ENCODE measurements at regions not wholly inside any gene's neighbourhood (a gene's known extent, or its start where the extent isn't known, plus 50 kb on each side); places are given as distances from the start of the nearest gene placed in this dataset.

GRCh38 chr3:1506090-1506489 lies 413.3 kb downstream of the CNTN6 start:
- Histone ChIP-seq H3K27me3 (ENCODE audit: control insufficient read depth, low read length) (no peaks in the 10 kb centered on the region), H3K9me3 (ENCODE audit: control insufficient read depth, insufficient read depth, low read length) (no peaks in the 10 kb centered on the region), H3F3A (ENCODE audit: control insufficient read depth, insufficient read depth) (no peaks in the 10 kb centered on the region), H3K36me3 (ENCODE audit: control insufficient read depth, low read length) (no peaks in the 10 kb centered on the region), H3K79me2 (ENCODE audit: control insufficient read depth, low read length) (no peaks in the 10 kb centered on the region), H4K20me1 (ENCODE audit: control insufficient read depth, insufficient read depth, low read depth, low read length) (no peaks in the 10 kb centered on the region), H3K4me1 (ENCODE audit: control insufficient read depth, low read length) (no peaks in the 10 kb centered on the region), H3K27ac (ENCODE audit: low read depth, low read length) (no peak overlapping the region), H3K4me2 (ENCODE audit: low read length) (no peak overlapping the region), H3K4me3 (ENCODE audit: low read length) (no peak overlapping the region), H3K9me2 (replicated peaks; ENCODE audit: control insufficient read depth, low read length) (no peaks in the 10 kb centered on the region)
- TF ChIP-seq EZH2phosphoT487 (IDR thresholded peaks at IDR 0.05; ENCODE audit: borderline replicate concordance, low read length) (no peak), CTCF (IDR thresholded peaks at IDR 0.05; ENCODE audit: low read depth, low read length, poor library complexity, severe bottlenecking) (no peak)

GRCh38 chr3:1513662-1514061 lies 420.8 kb downstream of the CNTN6 start:
- H4K20me1 ChIP-seq (ENCODE audit: control insufficient read depth, insufficient read depth, low read depth, low read length) = no peaks in the 10 kb centered on the region
- H3K4me2 ChIP-seq (ENCODE audit: low read length) = no peak overlapping the region
- no peaks in the 10 kb centered on the region for H3F3A ChIP-seq (ENCODE audit: control insufficient read depth, insufficient read depth)
- no peaks in the 10 kb centered on the region for H3K9me3 ChIP-seq (ENCODE audit: control insufficient read depth, insufficient read depth, low read length)
- H3K27ac ChIP-seq (ENCODE audit: low read depth, low read length) = no peak overlapping the region
- no peaks in the 10 kb centered on the region for H3K79me2 ChIP-seq (ENCODE audit: control insufficient read depth, low read length)
- no peaks in the 10 kb centered on the region for H3K4me1 ChIP-seq (ENCODE audit: control insufficient read depth, low read length)
- H3K9me2 ChIP-seq (replicated peaks; ENCODE audit: control insufficient read depth, low read length) = no peaks in the 10 kb centered on the region
- TF ChIP-seq EZH2phosphoT487 (IDR thresholded peaks at IDR 0.05; ENCODE audit: borderline replicate concordance, low read length) (no peak), CTCF (IDR thresholded peaks at IDR 0.05; ENCODE audit: low read depth, low read length, poor library complexity, severe bottlenecking) (no peak)
- H3K36me3 ChIP-seq (ENCODE audit: control insufficient read depth, low read length) = no peaks in the 10 kb centered on the region
- H3K4me3 ChIP-seq (ENCODE audit: low read length) = no peak overlapping the region
- H3K27me3 ChIP-seq (ENCODE audit: control insufficient read depth, low read length) = no peaks in the 10 kb centered on the region

- no peaks in the 10 kb centered on the region for H3K36me3 ChIP-seq (ENCODE audit: control insufficient read depth, low read length)
- no peaks in the 10 kb centered on the region for H3F3A ChIP-seq (ENCODE audit: control insufficient read depth, insufficient read depth)
- no peaks in the 10 kb centered on the region for H3K4me1 ChIP-seq (ENCODE audit: control insufficient read depth, low read length)
- H3K27me3 ChIP-seq (ENCODE audit: control insufficient read depth, low read length) = no peaks in the 10 kb centered on the region
- H3K4me3 ChIP-seq (ENCODE audit: low read length) = no peak overlapping the region
- H3K4me2 ChIP-seq (ENCODE audit: low read length) = no peak overlapping the region
- H3K9me2 ChIP-seq (replicated peaks; ENCODE audit: control insufficient read depth, low read length) = no peaks in the 10 kb centered on the region
- no peak for TF ChIP-seq CTCF (IDR thresholded peaks at IDR 0.05; ENCODE audit: low read depth, low read length, poor library complexity, severe bottlenecking)
- no peak for TF ChIP-seq EZH2phosphoT487 (IDR thresholded peaks at IDR 0.05; ENCODE audit: borderline replicate concordance, low read length)
- no peaks in the 10 kb centered on the region for H3K9me3 ChIP-seq (ENCODE audit: control insufficient read depth, insufficient read depth, low read length)
- no peaks in the 10 kb centered on the region for H3K79me2 ChIP-seq (ENCODE audit: control insufficient read depth, low read length)
- H3K27ac ChIP-seq (ENCODE audit: low read depth, low read length) = no peak overlapping the region
- H4K20me1 ChIP-seq (ENCODE audit: control insufficient read depth, insufficient read depth, low read depth, low read length) = no peaks in the 10 kb centered on the region
Observed at GRCh38 chr3:1515882-1516281, 423.1 kb downstream of the CNTN6 start.

- H3K27me3 ChIP-seq (ENCODE audit: control insufficient read depth, low read length) = no peaks in the 10 kb centered on the region
- no peaks in the 10 kb centered on the region for H3K4me1 ChIP-seq (ENCODE audit: control insufficient read depth, low read length)
- no peak for TF ChIP-seq CTCF (IDR thresholded peaks at IDR 0.05; ENCODE audit: low read depth, low read length, poor library complexity, severe bottlenecking)
- no peak for TF ChIP-seq EZH2phosphoT487 (IDR thresholded peaks at IDR 0.05; ENCODE audit: borderline replicate concordance, low read length)
- H3K27ac ChIP-seq (ENCODE audit: low read depth, low read length) = no peak overlapping the region
- no peaks in the 10 kb centered on the region for H3F3A ChIP-seq (ENCODE audit: control insufficient read depth, insufficient read depth)
- no peaks in the 10 kb centered on the region; the same call in 1 of the 2 replicates for H3K9me2 ChIP-seq (replicated peaks; ENCODE audit: control insufficient read depth, low read length)
- H3K9me3 ChIP-seq (ENCODE audit: control insufficient read depth, insufficient read depth, low read length) = no peaks in the 10 kb centered on the region
- no peak overlapping the region for H3K4me2 ChIP-seq (ENCODE audit: low read length)
- H3K79me2 ChIP-seq (ENCODE audit: control insufficient read depth, low read length) = no peaks in the 10 kb centered on the region
- no peaks in the 10 kb centered on the region for H4K20me1 ChIP-seq (ENCODE audit: control insufficient read depth, insufficient read depth, low read depth, low read length)
- H3K36me3 ChIP-seq (ENCODE audit: control insufficient read depth, low read length) = no peaks in the 10 kb centered on the region
- no peak overlapping the region for H3K4me3 ChIP-seq (ENCODE audit: low read length)
Observed at GRCh38 chr3:1527786-1528185, 435.0 kb downstream of the CNTN6 start.
